ENCODE measurements at regions not wholly inside any gene's neighbourhood (a gene's known extent, or its start where the extent isn't known, plus 50 kb on each side); places are given as distances from the start of the nearest gene placed in this dataset.

- H3K9ac ChIP-seq (ENCODE audit: low read depth, low read length): no peak overlapping the region
- peaks cover 2% of the 10 kb centered on the region for H3K36me3 ChIP-seq (ENCODE audit: control insufficient read depth, insufficient read depth, low read length)
- no peak overlapping the region for H3K4me3 ChIP-seq (ENCODE audit: low read depth, low read length)
- peaks cover 1% of the 10 kb centered on the region for H3K4me1 ChIP-seq (ENCODE audit: control insufficient read depth, insufficient read depth, low read length)
- H3K27me3 ChIP-seq (ENCODE audit: control insufficient read depth, insufficient read depth, low read length): no peaks in the 10 kb centered on the region
- no peaks in the 10 kb centered on the region for H3K9me3 ChIP-seq (ENCODE audit: control insufficient read depth, insufficient read depth, low read length)
These were observed 56.0 kb upstream of the CLMP start for GRCh38 chr11:123250892-123251656.

- H3K9me3 ChIP-seq (ENCODE audit: control insufficient read depth, insufficient read depth, low read length): no peaks in the 10 kb centered on the region
- peaks cover 2% of the 10 kb centered on the region for H3K36me3 ChIP-seq (ENCODE audit: control insufficient read depth, insufficient read depth, low read length)
- no peaks in the 10 kb centered on the region for H3K4me1 ChIP-seq (ENCODE audit: control insufficient read depth, insufficient read depth, low read length)
- no peak overlapping the region for H3K4me3 ChIP-seq (ENCODE audit: low read depth, low read length)
- H3K9ac ChIP-seq (ENCODE audit: low read depth, low read length): no peak overlapping the region
- no peaks in the 10 kb centered on the region for H3K27me3 ChIP-seq (ENCODE audit: control insufficient read depth, insufficient read depth, low read length)
These were observed 54.3 kb upstream of the CLMP start for GRCh38 chr11:123249354-123249753.

- Histone ChIP-seq H3K27me3 (ENCODE audit: control insufficient read depth, insufficient read depth, low read length) (no peaks in the 10 kb centered on the region), H3K4me3 (ENCODE audit: low read depth, low read length) (no peak overlapping the region), H3K9me3 (ENCODE audit: control insufficient read depth, insufficient read depth, low read length) (no peaks in the 10 kb centered on the region), H3K36me3 (ENCODE audit: control insufficient read depth, insufficient read depth, low read length) (peaks cover 2% of the 10 kb centered on the region), H3K4me1 (ENCODE audit: control insufficient read depth, insufficient read depth, low read length) (peaks cover 8% of the 10 kb centered on the region), H3K9ac (ENCODE audit: low read depth, low read length) (no peak overlapping the region)
These were observed 52.8 kb upstream of the CLMP start for GRCh38 chr11:123247813-123248379.

GRCh38 chr11:123247496-123247799, 52.4 kb upstream of the CLMP start:
- H3K9ac ChIP-seq (ENCODE audit: low read depth, low read length): no peak overlapping the region
- peaks cover 8% of the 10 kb centered on the region for H3K4me1 ChIP-seq (ENCODE audit: control insufficient read depth, insufficient read depth, low read length)
- H3K27me3 ChIP-seq (ENCODE audit: control insufficient read depth, insufficient read depth, low read length): no peaks in the 10 kb centered on the region
- no peaks in the 10 kb centered on the region for H3K9me3 ChIP-seq (ENCODE audit: control insufficient read depth, insufficient read depth, low read length)
- no peak overlapping the region for H3K4me3 ChIP-seq (ENCODE audit: low read depth, low read length)
- H3K36me3 ChIP-seq (ENCODE audit: control insufficient read depth, insufficient read depth, low read length): peaks cover 2% of the 10 kb centered on the region

GRCh38 chr11:123246749-123247495, 51.9 kb upstream of the CLMP start:
- no peak overlapping the region for H3K4me3 ChIP-seq (ENCODE audit: low read depth, low read length)
- H3K9me3 ChIP-seq (ENCODE audit: control insufficient read depth, insufficient read depth, low read length): no peaks in the 10 kb centered on the region
- H3K36me3 ChIP-seq (ENCODE audit: control insufficient read depth, insufficient read depth, low read length): peaks cover 2% of the 10 kb centered on the region
- no peaks in the 10 kb centered on the region for H3K27me3 ChIP-seq (ENCODE audit: control insufficient read depth, insufficient read depth, low read length)
- H3K9ac ChIP-seq (ENCODE audit: low read depth, low read length): no peak overlapping the region
- peaks cover 8% of the 10 kb centered on the region for H3K4me1 ChIP-seq (ENCODE audit: control insufficient read depth, insufficient read depth, low read length)

GRCh38 chr11:123245567-123245966, 50.5 kb upstream of the CLMP start:
- peaks cover 8% of the 10 kb centered on the region for H3K4me1 ChIP-seq (ENCODE audit: control insufficient read depth, insufficient read depth, low read length)
- H3K9me3 ChIP-seq (ENCODE audit: control insufficient read depth, insufficient read depth, low read length): no peaks in the 10 kb centered on the region
- H3K27me3 ChIP-seq (ENCODE audit: control insufficient read depth, insufficient read depth, low read length): no peaks in the 10 kb centered on the region
- H3K4me3 ChIP-seq (ENCODE audit: low read depth, low read length): no peak overlapping the region
- no peaks in the 10 kb centered on the region for H3K36me3 ChIP-seq (ENCODE audit: control insufficient read depth, insufficient read depth, low read length)
- H3K9ac ChIP-seq (ENCODE audit: low read depth, low read length): no peak overlapping the region

Measured in iPS-15b (cell line).